WERI-Rb-1 (cell line): ENCODE measurements at regions not wholly inside any gene's neighbourhood (a gene's known extent, or its start where the extent isn't known, plus 50 kb on each side); places are given as distances from the start of the nearest gene placed in this dataset.
"Not testable (repeated sequence)": the region's sequence is repeated elsewhere in the genome, so short reads cannot be mapped to it uniquely, and the experiment has no call there.

Experiments
- DNase-seq: peaks from one replicate; pipeline ENCODE4 v3.0.0-alpha.2; 2020
- H3K27ac ChIP-seq: fragments of 250-450 bp; sonication (Bioruptor Pico); 2 replicates; pipeline ENCODE4 v1.5.1; 2020; ENCODE audit warnings: mild to moderate bottlenecking, moderate library complexity
- H3K27me3 ChIP-seq: fragments of 250-450 bp; sonication (Bioruptor Pico); 2 replicates; pipeline ENCODE4 v1.5.1; 2021; ENCODE audit warnings: mild to moderate bottlenecking, low read depth, moderate library complexity; ENCODE audit not compliant: insufficient read depth, severe bottlenecking
- H3K36me3 ChIP-seq: fragments of 250-450 bp; sonication (Bioruptor Pico); 2 replicates; pipeline ENCODE4 v1.5.1; 2020; ENCODE audit warnings: mild to moderate bottlenecking, moderate library complexity
- H3K4me3 ChIP-seq: 2 replicates; pipeline ENCODE4 v1.5.1; 2011; ENCODE audit warnings: low read depth, mild to moderate bottlenecking, control low read depth, low read length
- H3K9me3 ChIP-seq: fragments of 250-450 bp; sonication (Bioruptor Pico); 2 replicates; pipeline ENCODE4 v1.5.1; 2021; ENCODE audit warnings: mild to moderate bottlenecking, moderate library complexity; ENCODE audit not compliant: severe bottlenecking
- CTCF ChIP-seq: IDR thresholded peaks from 2 replicates; pipeline ENCODE4 v1.5.1; 2011; ENCODE audit warnings: low read depth, mild to moderate bottlenecking, control low read depth, inconsistent platforms, low read length

GRCh38 chr6:168844821-168845609 lies 404.0 kb downstream of the SMOC2 start:
- Histone ChIP-seq H3K36me3 (no peaks in the 10 kb centered on the region), H3K9me3 (no peaks in the 10 kb centered on the region), H3K4me3 (no peak overlapping the region), H3K27me3 (no peaks in the 10 kb centered on the region), H3K27ac (no peak overlapping the region)
- no peak for TF ChIP-seq CTCF
- DNase-seq = no peak

GRCh38 chr6:168842632-168843212 lies 401.7 kb downstream of the SMOC2 start:
- not testable (repeated sequence) for H3K27ac ChIP-seq, DNase-seq, H3K27me3 ChIP-seq, H3K36me3 ChIP-seq, H3K9me3 ChIP-seq, H3K4me3 ChIP-seq

GRCh38 chr6:168841609-168842278 lies 400.8 kb downstream of the SMOC2 start:
- DNase-seq = no peak
- Histone ChIP-seq H3K9me3 (no peaks in the 10 kb centered on the region), H3K27ac (no peak overlapping the region), H3K36me3 (no peaks in the 10 kb centered on the region), H3K27me3 (no peaks in the 10 kb centered on the region), H3K4me3 (no peak overlapping the region)
- TF ChIP-seq CTCF = no peak

- H3K27me3 ChIP-seq, H3K9me3 ChIP-seq, H3K4me3 ChIP-seq, H3K36me3 ChIP-seq, H3K27ac ChIP-seq: not testable (repeated sequence)
- peak; percentile 37 for DNase-seq
Observed at GRCh38 chr6:168840932-168841331, 399.9 kb downstream of the SMOC2 start.

GRCh38 chr6:168840299-168840698 lies 399.3 kb downstream of the SMOC2 start:
- not testable (repeated sequence) for H3K36me3 ChIP-seq, DNase-seq, H3K9me3 ChIP-seq, H3K27me3 ChIP-seq, H3K4me3 ChIP-seq, H3K27ac ChIP-seq

- Histone ChIP-seq H3K36me3 (no peaks in the 10 kb centered on the region), H3K27ac (no peak overlapping the region), H3K27me3 (no peaks in the 10 kb centered on the region), H3K4me3 (no peak overlapping the region), H3K9me3 (no peaks in the 10 kb centered on the region)
- no peak for DNase-seq
- TF ChIP-seq CTCF = no peak
Observed at GRCh38 chr6:168838037-168838399, 397.0 kb downstream of the SMOC2 start.

- Histone ChIP-seq H3K27me3 (no peaks in the 10 kb centered on the region), H3K36me3 (no peaks in the 10 kb centered on the region), H3K27ac (no peak overlapping the region), H3K9me3 (no peaks in the 10 kb centered on the region), H3K4me3 (no peak overlapping the region)
- TF ChIP-seq CTCF = no peak
- no peak for DNase-seq
Observed at GRCh38 chr6:168837254-168838036, 396.5 kb downstream of the SMOC2 start.
